ENCODE measurements at regions not wholly inside any gene's neighbourhood (a gene's known extent, or its start where the extent isn't known, plus 50 kb on each side); places are given as distances from the start of the nearest gene placed in this dataset.
"Not testable (repeated sequence)": the region's sequence is repeated elsewhere in the genome, so short reads cannot be mapped to it uniquely, and the experiment has no call there.

GRCh38 chr6:863831-864230 is 170.9 kb upstream of the EXOC2 start:
- no peak for DNase-seq (ENCODE audit: low read depth in 2 of 2)

GRCh38 chr6:863127-863526 is 170.2 kb upstream of the EXOC2 start:
- not testable (repeated sequence) for DNase-seq (ENCODE audit: low read depth in 2 of 2)

GRCh38 chr6:859936-860335 is 167.0 kb upstream of the EXOC2 start:
- DNase-seq (ENCODE audit: low read depth in 2 of 2) = no peak

- no peak for DNase-seq (ENCODE audit: low read depth in 2 of 2)
Observed at GRCh38 chr6:854406-855118, 161.6 kb upstream of the EXOC2 start.

- DNase-seq (ENCODE audit: low read depth in 2 of 2) = not testable (repeated sequence)
Observed at GRCh38 chr6:852216-852615, 159.3 kb upstream of the EXOC2 start.

DNA sequence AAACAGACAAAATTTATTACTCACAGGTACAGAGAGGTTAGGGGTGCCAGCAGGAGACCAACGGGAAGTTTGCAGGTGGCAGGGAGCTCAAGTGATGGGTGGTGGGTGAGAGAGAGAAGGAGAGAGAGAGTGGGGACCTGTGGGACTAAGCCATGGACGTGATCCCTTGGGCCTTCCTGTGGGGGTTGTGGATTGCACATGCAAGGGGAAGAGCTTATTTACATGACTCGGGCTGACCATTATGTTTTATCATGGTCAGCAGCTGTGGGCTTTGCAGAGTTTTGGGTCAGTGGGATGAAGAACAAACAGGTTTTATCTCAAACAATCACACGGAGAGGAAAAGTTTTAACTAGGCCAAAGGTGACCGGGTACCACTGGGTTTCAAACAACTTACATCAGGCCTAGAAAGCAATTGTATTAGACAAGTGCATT is 156.2 kb upstream of the EXOC2 start:
- no peak for DNase-seq (ENCODE audit: low read depth in 2 of 2)

GRCh38 chr6:845566-845965 is 152.6 kb upstream of the EXOC2 start:
- DNase-seq (ENCODE audit: low read depth in 2 of 2) = no peak

GRCh38 chr6:845101-845500 is 152.2 kb upstream of the EXOC2 start:
- no peak for DNase-seq (ENCODE audit: low read depth in 2 of 2)

GRCh38 chr6:842141-842540 is 149.2 kb upstream of the EXOC2 start:
- no peak for DNase-seq (ENCODE audit: low read depth in 2 of 2)

DNA sequence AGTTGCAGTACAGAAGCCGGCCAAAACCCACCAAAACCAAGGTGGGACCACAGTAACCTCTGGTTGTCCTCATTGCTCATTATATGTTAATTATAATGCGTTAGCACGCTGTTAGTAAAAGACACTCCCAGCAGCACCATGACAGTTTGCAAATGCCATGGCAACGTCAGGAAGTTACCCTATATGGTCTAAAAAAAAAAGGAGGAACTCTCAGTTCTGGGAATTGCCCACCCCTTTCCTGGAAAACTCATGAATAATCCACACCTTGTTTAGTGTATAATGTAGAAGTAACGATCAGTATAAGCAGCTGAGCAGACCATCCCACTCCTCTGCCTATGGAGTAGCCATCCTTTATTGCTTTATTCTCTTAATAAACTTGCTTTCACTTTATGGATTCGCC is 148.6 kb upstream of the EXOC2 start:
- no peak for DNase-seq (ENCODE audit: low read depth in 2 of 2)

GRCh38 chr6:839201-839600 is 146.3 kb upstream of the EXOC2 start:
- DNase-seq (ENCODE audit: low read depth in 2 of 2) = no peak

DNA sequence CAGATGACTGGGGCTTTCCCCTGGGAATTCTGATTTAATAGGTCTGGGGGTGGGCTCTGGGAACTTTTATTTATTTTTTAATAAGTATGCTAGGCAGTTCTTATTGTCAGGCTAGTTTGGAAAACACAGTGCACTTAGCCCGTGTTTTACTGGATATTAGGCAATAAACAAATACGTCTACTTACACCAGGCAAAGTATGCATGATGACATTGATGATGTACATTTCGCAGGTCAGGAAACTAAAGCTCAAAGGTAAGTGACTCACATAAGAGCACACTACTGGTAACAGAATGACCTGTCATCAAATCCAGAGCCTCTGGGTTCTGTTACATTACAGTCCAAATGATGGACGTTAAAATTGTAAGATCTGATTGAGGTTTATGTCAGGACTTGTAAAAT is 144.4 kb upstream of the EXOC2 start:
- DNase-seq (ENCODE audit: low read depth in 2 of 2) = no peak

GRCh38 chr6:836276-836853 is 143.4 kb upstream of the EXOC2 start:
- no peak for DNase-seq (ENCODE audit: low read depth in 2 of 2)

DNA sequence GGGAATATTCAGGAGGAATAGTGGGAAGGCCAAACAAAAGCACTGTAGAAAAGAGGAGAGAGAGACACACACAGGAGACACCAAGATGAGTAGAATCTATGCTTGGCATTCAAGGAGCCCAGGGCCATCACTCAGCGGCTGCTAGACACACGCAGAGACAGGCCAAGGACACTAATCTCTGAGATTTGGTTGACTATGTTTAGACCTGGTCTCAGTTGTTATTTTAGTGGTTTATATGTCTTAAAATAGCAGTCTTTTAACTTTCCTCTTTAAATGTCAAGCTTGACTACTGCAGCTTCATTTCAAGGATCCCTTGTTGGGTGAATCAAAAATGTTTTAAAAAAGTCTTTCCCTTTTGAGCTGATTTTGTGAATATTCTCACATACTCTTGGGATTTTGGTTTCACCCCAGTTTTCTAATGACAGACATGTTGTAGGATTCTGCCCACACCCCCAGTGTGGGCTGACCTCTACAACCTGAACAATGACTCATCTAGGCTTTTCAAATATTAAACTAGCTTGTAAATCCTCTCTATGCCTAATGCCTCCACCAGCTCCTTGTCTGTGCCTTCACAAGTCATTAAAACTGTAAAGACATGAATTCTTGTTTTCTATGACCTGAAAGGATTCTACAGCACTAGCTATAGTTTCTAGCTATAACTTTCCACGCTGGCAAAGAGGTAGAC is 142.7 kb upstream of the EXOC2 start:
- DNase-seq (ENCODE audit: low read depth in 2 of 2) = no peak

DNA sequence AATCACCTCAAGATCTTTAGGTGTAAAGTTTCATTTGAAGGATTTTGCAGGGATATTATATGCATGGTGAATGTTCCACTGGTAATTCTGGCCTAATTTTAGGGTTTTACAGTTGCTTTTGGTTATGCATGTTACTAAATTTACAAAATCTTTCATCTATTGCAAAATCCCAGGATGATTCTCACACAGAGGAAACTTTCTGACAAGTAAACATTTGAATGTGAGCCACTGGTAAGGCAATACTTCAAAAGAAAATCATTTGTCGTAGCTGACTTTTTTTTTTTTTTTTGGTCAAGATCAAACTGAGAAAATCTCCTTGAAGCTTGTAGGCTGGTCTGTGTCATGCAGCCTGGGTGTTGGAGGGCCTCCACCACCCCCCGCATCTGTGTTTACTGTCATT is 141.9 kb upstream of the EXOC2 start:
- DNase-seq (ENCODE audit: low read depth in 2 of 2) = no peak

- DNase-seq (ENCODE audit: low read depth in 2 of 2) = no peak
Observed at GRCh38 chr6:834190-834589, 141.3 kb upstream of the EXOC2 start.

DNA sequence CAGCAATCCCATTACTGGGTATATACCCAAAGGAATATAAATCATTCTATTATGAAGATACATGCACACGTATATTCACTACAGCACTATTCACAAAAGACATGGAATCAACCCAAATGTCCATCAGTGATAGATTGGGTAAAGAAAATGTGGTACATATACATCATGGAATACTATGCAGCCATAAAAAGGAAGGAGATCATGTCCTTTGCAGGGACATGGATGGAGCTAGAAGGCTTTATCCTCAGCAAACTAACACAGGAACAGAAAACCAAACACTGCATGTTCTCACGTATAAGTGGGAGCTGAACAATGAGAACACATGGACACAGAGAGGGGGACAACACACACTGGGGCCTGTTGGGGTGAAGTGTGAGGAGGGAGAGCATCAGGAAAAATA is 139.9 kb upstream of the EXOC2 start:
- not testable (repeated sequence) for DNase-seq (ENCODE audit: low read depth in 2 of 2)

DNA sequence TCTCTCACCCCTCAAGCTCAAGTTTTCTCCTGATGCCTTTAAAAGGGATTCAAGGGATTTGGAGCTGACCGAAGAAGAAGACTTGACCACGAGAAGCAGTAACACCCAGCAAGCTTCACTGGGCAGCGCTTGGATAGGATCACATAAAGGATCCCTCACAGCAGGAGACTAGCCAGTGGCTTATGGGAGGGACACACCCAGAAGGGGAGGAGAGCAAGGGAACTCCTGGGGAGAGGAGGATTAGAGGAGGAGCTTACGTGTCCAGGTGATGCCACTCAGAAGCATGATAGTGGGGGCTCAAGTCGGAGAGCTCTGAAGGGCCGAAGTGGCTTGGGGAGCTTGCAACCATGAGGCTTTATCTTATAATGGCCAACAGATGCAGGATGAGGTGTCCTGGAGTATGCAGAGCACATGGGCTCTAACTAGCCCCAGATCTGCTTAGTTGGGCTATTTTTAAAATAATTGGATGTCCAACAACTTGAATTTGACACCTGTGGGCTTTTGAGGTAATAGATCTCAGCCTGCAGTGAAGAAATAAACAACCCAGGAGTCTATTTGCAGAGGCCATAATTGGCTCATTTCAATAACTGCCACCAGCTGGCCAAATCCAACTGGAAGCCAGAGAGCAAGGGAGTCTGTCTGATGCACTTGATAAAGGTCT is 137.9 kb upstream of the EXOC2 start:
- DNase-seq (ENCODE audit: low read depth in 2 of 2) = no peak

DNA sequence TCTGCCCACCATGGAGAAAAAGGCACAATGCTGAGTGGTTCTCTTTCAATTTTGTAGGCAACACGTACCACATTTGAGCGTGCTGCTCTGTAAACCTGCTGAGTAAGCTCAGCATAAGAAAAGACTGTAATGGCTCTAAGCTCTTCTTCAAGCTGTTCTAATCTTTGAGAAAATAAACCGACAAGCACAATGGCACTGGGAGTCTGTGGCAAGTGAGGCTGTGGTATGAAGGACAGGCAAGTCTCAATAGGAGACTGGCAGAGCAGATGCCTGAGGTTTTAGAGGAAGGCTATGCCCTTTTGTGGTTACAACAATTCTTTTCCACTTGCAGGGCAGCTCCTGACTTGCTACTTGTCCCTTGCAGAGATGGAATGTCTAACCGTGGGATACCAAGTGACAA is 136.7 kb upstream of the EXOC2 start:
- no peak for DNase-seq (ENCODE audit: low read depth in 2 of 2)

GRCh38 chr6:827431-827830 is 134.5 kb upstream of the EXOC2 start:
- DNase-seq (ENCODE audit: low read depth in 2 of 2) = no peak

GRCh38 chr6:819122-819521 is 126.2 kb upstream of the EXOC2 start:
- no peak for DNase-seq (ENCODE audit: low read depth in 2 of 2)

GRCh38 chr6:818196-818595 is 125.3 kb upstream of the EXOC2 start:
- no peak for DNase-seq (ENCODE audit: low read depth in 2 of 2)
